ENCODE measurements at regions not wholly inside any gene's neighbourhood (a gene's known extent, or its start where the extent isn't known, plus 50 kb on each side); places are given as distances from the start of the nearest gene placed in this dataset.

DNA sequence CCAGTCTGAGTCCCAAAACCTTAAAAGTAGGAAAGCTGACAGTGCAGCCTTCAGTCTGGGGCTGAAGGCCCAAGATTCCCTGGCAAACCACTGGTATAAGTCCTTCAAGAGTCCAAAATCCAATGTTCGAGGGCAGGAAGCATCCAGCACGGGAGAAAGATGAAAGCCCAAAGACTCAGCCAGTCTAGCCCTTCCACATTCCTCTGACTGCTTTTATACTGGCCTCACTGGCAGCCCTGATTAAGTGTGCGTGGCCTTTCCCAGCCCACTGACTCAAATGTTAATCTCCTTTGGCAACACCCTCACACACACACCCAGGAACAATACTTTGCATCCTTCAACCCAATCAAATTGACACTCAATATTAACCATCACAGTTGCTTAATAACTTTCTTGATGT, 372.1 kb upstream of the CCDC196 start:
- H3K9me3 ChIP-seq = no peaks in the 10 kb centered on the region
- H3K4me1 ChIP-seq (ENCODE audit: control insufficient read depth in 1 of 2, insufficient read depth in 1 of 2, low read depth in 1 of 2, low read length in 1 of 2) = no peaks in the 10 kb centered on the region
- no peaks in the 10 kb centered on the region for H3K27me3 ChIP-seq
- no peak for TF ChIP-seq CTCF (IDR thresholded peaks at IDR 0.05)
- H3K27ac ChIP-seq = no peak overlapping the region
- no peaks in the 10 kb centered on the region for H3K36me3 ChIP-seq
- no peak overlapping the region for H3K4me3 ChIP-seq (ENCODE audit: low read depth in 1 of 2, low read length in 1 of 2)

- H3K27ac ChIP-seq = no peak overlapping the region
- no peaks in the 10 kb centered on the region for H3K9me3 ChIP-seq
- no peaks in the 10 kb centered on the region for H3K27me3 ChIP-seq
- no peaks in the 10 kb centered on the region for H3K36me3 ChIP-seq
- H3K4me1 ChIP-seq (ENCODE audit: control insufficient read depth in 1 of 2, insufficient read depth in 1 of 2, low read depth in 1 of 2, low read length in 1 of 2) = no peaks in the 10 kb centered on the region
- no peak for TF ChIP-seq CTCF (IDR thresholded peaks at IDR 0.05)
- no peak overlapping the region for H3K4me3 ChIP-seq (ENCODE audit: low read depth in 1 of 2, low read length in 1 of 2)
Measured at GRCh38 chr14:66115740-66116502, 370.2 kb upstream of the CCDC196 start.

DNA sequence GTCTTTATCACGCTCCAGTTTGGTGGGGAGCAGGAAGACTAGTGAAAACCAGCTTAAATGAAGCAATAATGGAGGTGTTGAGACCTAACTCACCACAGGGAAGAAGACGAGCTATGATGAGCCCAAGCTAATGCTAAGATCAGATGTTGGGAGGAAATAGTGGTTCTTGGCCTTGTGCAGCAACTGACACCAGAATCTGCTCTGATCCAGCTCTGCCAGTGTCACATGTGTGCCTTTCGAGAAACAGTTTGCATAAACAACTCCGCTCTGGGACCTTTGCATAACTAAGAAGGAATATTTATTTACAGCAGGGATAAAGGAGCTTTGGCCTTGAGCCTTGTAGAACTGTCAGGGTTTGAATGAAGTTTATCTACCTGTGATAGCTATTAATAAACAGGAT, 369.4 kb upstream of the CCDC196 start:
- no peak overlapping the region for H3K4me3 ChIP-seq (ENCODE audit: low read depth in 1 of 2, low read length in 1 of 2)
- no peaks in the 10 kb centered on the region for H3K4me1 ChIP-seq (ENCODE audit: control insufficient read depth in 1 of 2, insufficient read depth in 1 of 2, low read depth in 1 of 2, low read length in 1 of 2)
- H3K9me3 ChIP-seq = no peaks in the 10 kb centered on the region
- no peaks in the 10 kb centered on the region for H3K27me3 ChIP-seq
- TF ChIP-seq CTCF (IDR thresholded peaks at IDR 0.05) = no peak
- no peaks in the 10 kb centered on the region for H3K36me3 ChIP-seq
- no peak overlapping the region for H3K27ac ChIP-seq

GRCh38 chr14:66117600-66117999, 368.6 kb upstream of the CCDC196 start:
- H3K27ac ChIP-seq = no peak overlapping the region
- H3K9me3 ChIP-seq = no peaks in the 10 kb centered on the region
- H3K4me1 ChIP-seq (ENCODE audit: control insufficient read depth in 1 of 2, insufficient read depth in 1 of 2, low read depth in 1 of 2, low read length in 1 of 2) = no peaks in the 10 kb centered on the region
- no peak overlapping the region for H3K4me3 ChIP-seq (ENCODE audit: low read depth in 1 of 2, low read length in 1 of 2)
- TF ChIP-seq CTCF (IDR thresholded peaks at IDR 0.05) = no peak
- no peaks in the 10 kb centered on the region for H3K27me3 ChIP-seq
- no peaks in the 10 kb centered on the region for H3K36me3 ChIP-seq

- no peak overlapping the region for H3K27ac ChIP-seq
- no peak for TF ChIP-seq CTCF (IDR thresholded peaks at IDR 0.05)
- H3K9me3 ChIP-seq = no peaks in the 10 kb centered on the region
- H3K4me3 ChIP-seq (ENCODE audit: low read depth in 1 of 2, low read length in 1 of 2) = no peak overlapping the region
- H3K36me3 ChIP-seq = no peaks in the 10 kb centered on the region
- no peaks in the 10 kb centered on the region for H3K27me3 ChIP-seq
- no peaks in the 10 kb centered on the region for H3K4me1 ChIP-seq (ENCODE audit: control insufficient read depth in 1 of 2, insufficient read depth in 1 of 2, low read depth in 1 of 2, low read length in 1 of 2)
Measured at GRCh38 chr14:66119606-66120231, 366.5 kb upstream of the CCDC196 start.

Measured in neutrophil (primary cell).